HPDE6-E6E7 (cell line): ENCODE measurements at regions not wholly inside any gene's neighbourhood (a gene's known extent, or its start where the extent isn't known, plus 50 kb on each side); places are given as distances from the start of the nearest gene placed in this dataset.
A peak's percentile ranks its signal among the peaks of the same experiment; 100 is the strongest.

Source experiments
- DNase-seq: peaks from one replicate; pipeline ENCODE4 v3.0.0; 2011; ENCODE audit warnings: missing footprints; ENCODE audit errors: extremely low spot score

- no peak for DNase-seq
These were observed 299.8 kb upstream of the GOLIM4 start for GRCh38 chr3:168395551-168395950.

- no peak for DNase-seq
These were observed 298.7 kb upstream of the GOLIM4 start for GRCh38 chr3:168394439-168394838.

GRCh38 chr3:168386301-168386700 lies 290.6 kb upstream of the GOLIM4 start:
- DNase-seq, result no peak

GRCh38 chr3:168384990-168385389 lies 289.3 kb upstream of the GOLIM4 start:
- no peak for DNase-seq

- DNase-seq, result no peak
These were observed 287.8 kb upstream of the GOLIM4 start for GRCh38 chr3:168383573-168383972.

- no peak for DNase-seq
These were observed 276.1 kb upstream of the GOLIM4 start for GRCh38 chr3:168371846-168372245.

- DNase-seq, result no peak
These were observed 269.2 kb upstream of the GOLIM4 start for GRCh38 chr3:168364967-168365366.

GRCh38 chr3:168362661-168363247 lies 267.0 kb upstream of the GOLIM4 start:
- DNase-seq, result no peak

GRCh38 chr3:168362156-168362555 lies 266.4 kb upstream of the GOLIM4 start:
- no peak for DNase-seq

- DNase-seq, result no peak
These were observed 265.3 kb upstream of the GOLIM4 start for GRCh38 chr3:168360993-168361392.

GRCh38 chr3:168342946-168343850 lies 247.5 kb upstream of the GOLIM4 start:
- peak; percentile 5 for DNase-seq

- DNase-seq, result no peak
These were observed 246.5 kb upstream of the GOLIM4 start for GRCh38 chr3:168341956-168342936.

- no peak for DNase-seq
These were observed 245.6 kb upstream of the GOLIM4 start for GRCh38 chr3:168341192-168341815.

GRCh38 chr3:168338161-168338560 lies 242.4 kb upstream of the GOLIM4 start:
- DNase-seq, result no peak

- no peak for DNase-seq
These were observed 240.6 kb upstream of the GOLIM4 start for GRCh38 chr3:168336276-168336675.

GRCh38 chr3:168333410-168333935 lies 237.7 kb upstream of the GOLIM4 start:
- no peak for DNase-seq

- DNase-seq, result no peak
These were observed 236.0 kb upstream of the GOLIM4 start for GRCh38 chr3:168331756-168332155.

GRCh38 chr3:168330983-168331382 lies 235.3 kb upstream of the GOLIM4 start:
- DNase-seq, result no peak

- no peak for DNase-seq
These were observed 232.1 kb upstream of the GOLIM4 start for GRCh38 chr3:168327856-168328255.

GRCh38 chr3:168325684-168326083 lies 230.0 kb upstream of the GOLIM4 start:
- DNase-seq, result no peak

- DNase-seq, result no peak
These were observed 227.2 kb upstream of the GOLIM4 start for GRCh38 chr3:168322941-168323340.
